Caco-2 (cell line): ENCODE measurements at regions not wholly inside any gene's neighbourhood (a gene's known extent, or its start where the extent isn't known, plus 50 kb on each side); places are given as distances from the start of the nearest gene placed in this dataset.

Experiments used
- BruUV-seq: library from RNA; stranded (reverse); fragments of 400-500 nt; replicated peaks from 2 replicates; lab custom pipeline; 2021; lab: Mats Ljungman, UMichigan
- CTCF ChIA-PET: fragments of 300-600 bp; sonication (Branson Sonifier 250); formaldehyde crosslinking; loops from one replicate; lab custom pipeline; 2022; ENCODE audit warnings: antibody characterized with exemption; lab: Charles Lee
- POLR2A ChIA-PET: fragments of 300-600 bp; sonication (Branson Sonifier 250); formaldehyde crosslinking; loops from one replicate; lab custom pipeline; 2022; ENCODE audit warnings: antibody characterized with exemption; lab: Charles Lee
- DNase-seq, 2 experiments: peaks; one replicate each; pipeline versions ENCODE4 v3.0.0 to v3.0.0-alpha.2; 2020 to 2022
- H3K27me3 ChIP-seq: replicated peaks from 2 replicates; pipeline ENCODE4 v1.6.0; 2011; ENCODE audit warnings: low read length; ENCODE audit not compliant: control insufficient read depth, insufficient read depth
- H3K36me3 ChIP-seq: 2 replicates; pipeline ENCODE4 v1.5.1; 2011; ENCODE audit warnings: low read length; ENCODE audit not compliant: control insufficient read depth, insufficient read depth
- H3K4me1 ChIP-seq: fragments of 250-450 bp; sonication (Bioruptor Pico); 2 replicates; pipeline ENCODE4 v1.5.1; 2020; ENCODE audit warnings: mild to moderate bottlenecking
- H3K4me3 ChIP-seq: 2 replicates; pipeline ENCODE4 v1.5.1; 2011; ENCODE audit warnings: low read depth, mild to moderate bottlenecking, control low read depth, low read length
- H3K9me3 ChIP-seq: fragments of 250-450 bp; sonication (Bioruptor Pico); 2 replicates; pipeline ENCODE4 v1.5.1; 2020; ENCODE audit warnings: mild to moderate bottlenecking, moderate library complexity
- H3K27ac Mint-ChIP-seq: one replicate; pipeline ENCODE4 v1.8.0; 2022; ENCODE audit warnings: mixed read lengths; ENCODE audit not compliant: unreplicated experiment
- H3K27me3 Mint-ChIP-seq: one replicate; pipeline ENCODE4 v1.8.0; 2022; ENCODE audit warnings: mixed read lengths; ENCODE audit not compliant: insufficient read depth, unreplicated experiment
- H3K36me3 Mint-ChIP-seq: one replicate; pipeline ENCODE4 v1.8.0; 2022; ENCODE audit warnings: mild to moderate bottlenecking, mixed read lengths; ENCODE audit not compliant: insufficient read depth, unreplicated experiment
- H3K4me1 Mint-ChIP-seq: one replicate; pipeline ENCODE4 v1.8.0; 2022; ENCODE audit warnings: low read depth, mixed read lengths; ENCODE audit not compliant: unreplicated experiment
- H3K4me3 Mint-ChIP-seq: one replicate; pipeline ENCODE4 v1.8.0; 2022; ENCODE audit warnings: mild to moderate bottlenecking, moderate library complexity, mixed read lengths; ENCODE audit not compliant: unreplicated experiment
- H3K9me3 Mint-ChIP-seq: one replicate; pipeline ENCODE4 v1.8.0; 2022; ENCODE audit warnings: mixed read lengths; ENCODE audit not compliant: unreplicated experiment
- intact Hi-C: fragments of 100-400 bp; cut with micrococcal nuclease; formaldehyde crosslinking; loops from one replicate; pipeline ENCODE4 v1.10.0; 2022; ENCODE audit not compliant: unreplicated experiment
- TF ChIP-seq, protein P1 (sequence below), 2 experiments: fragments of 200-600 bp in 1 of 2; IDR thresholded peaks; 1 replicate in 1 of 2; 2 replicates in 1 of 2; pipeline versions ENCODE4 v1.5.1 to v1.8.0; 2011 to 2022; ENCODE audit warnings: antibody characterized with exemption in 1 of 2, control low read depth in 1 of 2, inconsistent platforms in 1 of 2, low read depth in 1 of 2, low read length in 1 of 2, mild to moderate bottlenecking in 1 of 2, moderate library complexity in 1 of 2; ENCODE audit not compliant: insufficient read depth in 1 of 2, severe bottlenecking in 1 of 2, unreplicated experiment in 1 of 2

GRCh38 chr11:39120890-39121289, 2338.6 kb downstream of the LRRC4C start:
- Mint-ChIP-seq H3K27me3 (no peaks in the 10 kb centered on the region), H3K27ac (no peak overlapping the region), H3K4me3 (no peak overlapping the region), H3K4me1 (no peaks in the 10 kb centered on the region), H3K36me3 (no peaks in the 10 kb centered on the region), H3K9me3 (peaks cover 21% of the 10 kb centered on the region)
- intact Hi-C loops: no loop called here
- Histone ChIP-seq H3K4me3 (no peak overlapping the region), H3K36me3 (no peaks in the 10 kb centered on the region), H3K9me3 (no peaks in the 10 kb centered on the region; the same call in 1 of the 2 replicates), H3K4me1 (no peaks in the 10 kb centered on the region), H3K27me3 (no peaks in the 10 kb centered on the region)
- BruUV-seq: no TSS peak
- POLR2A ChIA-PET: no interaction called here
- DNase-seq: no peak
- TF ChIP-seq, protein P1, sequence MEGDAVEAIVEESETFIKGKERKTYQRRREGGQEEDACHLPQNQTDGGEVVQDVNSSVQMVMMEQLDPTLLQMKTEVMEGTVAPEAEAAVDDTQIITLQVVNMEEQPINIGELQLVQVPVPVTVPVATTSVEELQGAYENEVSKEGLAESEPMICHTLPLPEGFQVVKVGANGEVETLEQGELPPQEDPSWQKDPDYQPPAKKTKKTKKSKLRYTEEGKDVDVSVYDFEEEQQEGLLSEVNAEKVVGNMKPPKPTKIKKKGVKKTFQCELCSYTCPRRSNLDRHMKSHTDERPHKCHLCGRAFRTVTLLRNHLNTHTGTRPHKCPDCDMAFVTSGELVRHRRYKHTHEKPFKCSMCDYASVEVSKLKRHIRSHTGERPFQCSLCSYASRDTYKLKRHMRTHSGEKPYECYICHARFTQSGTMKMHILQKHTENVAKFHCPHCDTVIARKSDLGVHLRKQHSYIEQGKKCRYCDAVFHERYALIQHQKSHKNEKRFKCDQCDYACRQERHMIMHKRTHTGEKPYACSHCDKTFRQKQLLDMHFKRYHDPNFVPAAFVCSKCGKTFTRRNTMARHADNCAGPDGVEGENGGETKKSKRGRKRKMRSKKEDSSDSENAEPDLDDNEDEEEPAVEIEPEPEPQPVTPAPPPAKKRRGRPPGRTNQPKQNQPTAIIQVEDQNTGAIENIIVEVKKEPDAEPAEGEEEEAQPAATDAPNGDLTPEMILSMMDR (IDR thresholded peaks at IDR 0.05; ENCODE audit: insufficient read depth in 1 of 2, low read depth in 1 of 2, low read length in 1 of 2, severe bottlenecking in 1 of 2, unreplicated experiment in 1 of 2): no peak
- CTCF ChIA-PET: no interaction called here

GRCh38 chr11:39113606-39114005, 2345.8 kb downstream of the LRRC4C start:
- intact Hi-C loops: no loop called here

DNA sequence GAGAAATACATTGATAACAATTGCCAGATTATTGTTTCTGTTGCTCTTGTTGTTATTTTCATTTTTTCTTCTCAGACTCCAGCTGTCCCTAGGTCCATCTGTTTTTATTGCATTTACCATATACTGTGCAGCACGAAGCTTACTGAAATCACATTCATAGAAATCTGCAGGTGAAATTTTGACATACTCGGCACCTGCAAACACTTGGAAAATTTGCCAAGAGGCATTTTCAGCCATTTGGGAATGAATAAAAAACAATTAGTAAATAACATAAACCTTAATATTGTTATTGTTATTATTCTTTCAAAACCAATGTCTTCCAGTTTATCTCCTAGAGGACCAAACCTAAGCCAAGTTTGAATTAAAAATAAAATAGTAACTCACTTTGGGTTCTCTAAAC, 2357.2 kb downstream of the LRRC4C start:
- Mint-ChIP-seq H3K4me1 (no peaks in the 10 kb centered on the region), H3K27me3 (no peaks in the 10 kb centered on the region), H3K27ac (no peak overlapping the region), H3K36me3 (no peaks in the 10 kb centered on the region), H3K9me3 (peaks cover 20% of the 10 kb centered on the region), H3K4me3 (no peak overlapping the region)
- intact Hi-C loops: no loop called here
- ChIA-PET CTCF (no interaction called here), POLR2A (no interaction called here)
- DNase-seq: no peak
- no peak overlapping the region for H3K4me3 ChIP-seq
- no peaks in the 10 kb centered on the region for H3K9me3 ChIP-seq
- H3K36me3 ChIP-seq: no peaks in the 10 kb centered on the region
- TF ChIP-seq, protein P1 (IDR thresholded peaks at IDR 0.05; ENCODE audit: insufficient read depth in 1 of 2, low read depth in 1 of 2, low read length in 1 of 2, severe bottlenecking in 1 of 2, unreplicated experiment in 1 of 2): no peak
- no peaks in the 10 kb centered on the region for H3K4me1 ChIP-seq
- no TSS peak for BruUV-seq
- H3K27me3 ChIP-seq: no peaks in the 10 kb centered on the region

More at GRCh38 chr11:39113606-39114005, 2345.8 kb downstream of the LRRC4C start:
- Histone ChIP-seq H3K27me3 (no peaks in the 10 kb centered on the region), H3K4me3 (no peak overlapping the region), H3K36me3 (no peaks in the 10 kb centered on the region), H3K4me1 (no peaks in the 10 kb centered on the region), H3K9me3 (no peaks in the 10 kb centered on the region; the same call in 1 of the 2 replicates)
- BruUV-seq: no TSS peak
- ChIA-PET POLR2A (no interaction called here), CTCF (no interaction called here)
- Mint-ChIP-seq H3K9me3 (peaks cover 18% of the 10 kb centered on the region), H3K36me3 (no peaks in the 10 kb centered on the region), H3K27ac (no peak overlapping the region), H3K4me1 (no peaks in the 10 kb centered on the region), H3K27me3 (no peaks in the 10 kb centered on the region), H3K4me3 (no peak overlapping the region)
- TF ChIP-seq, protein P1 (IDR thresholded peaks at IDR 0.05; ENCODE audit: insufficient read depth in 1 of 2, low read depth in 1 of 2, low read length in 1 of 2, severe bottlenecking in 1 of 2, unreplicated experiment in 1 of 2): no peak
- no peak for DNase-seq
